ENCODE measurements at regions not wholly inside any gene's neighbourhood (a gene's known extent, or its start where the extent isn't known, plus 50 kb on each side); places are given as distances from the start of the nearest gene placed in this dataset.

DNA sequence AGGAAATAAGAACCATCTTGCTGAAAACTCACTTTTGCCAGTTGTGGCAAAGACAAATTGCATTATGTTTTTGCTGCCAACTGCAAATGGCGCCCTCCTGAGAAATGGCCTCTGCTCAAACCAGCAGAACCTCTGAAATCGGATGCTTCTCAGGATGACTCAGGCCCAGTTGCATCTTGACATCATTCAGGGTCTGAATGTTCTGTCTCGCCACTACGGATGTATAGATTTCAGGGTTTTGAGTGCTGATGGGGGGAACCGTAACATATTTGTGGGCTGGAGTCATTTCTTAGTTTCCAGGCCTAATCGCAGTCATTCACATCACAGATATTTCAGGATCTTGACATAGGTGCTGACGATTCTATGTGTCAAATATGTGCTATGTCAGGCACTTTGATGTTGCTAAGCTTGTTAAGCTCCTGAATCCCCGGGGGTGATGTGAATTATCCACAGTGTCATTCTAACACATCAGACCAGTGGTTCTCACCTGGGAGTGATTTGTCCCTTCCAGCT lies 207.1 kb downstream of the NFATC2 start:
- peak; percentile 99 for DNase-seq (ENCODE audit: low read depth)

DNA sequence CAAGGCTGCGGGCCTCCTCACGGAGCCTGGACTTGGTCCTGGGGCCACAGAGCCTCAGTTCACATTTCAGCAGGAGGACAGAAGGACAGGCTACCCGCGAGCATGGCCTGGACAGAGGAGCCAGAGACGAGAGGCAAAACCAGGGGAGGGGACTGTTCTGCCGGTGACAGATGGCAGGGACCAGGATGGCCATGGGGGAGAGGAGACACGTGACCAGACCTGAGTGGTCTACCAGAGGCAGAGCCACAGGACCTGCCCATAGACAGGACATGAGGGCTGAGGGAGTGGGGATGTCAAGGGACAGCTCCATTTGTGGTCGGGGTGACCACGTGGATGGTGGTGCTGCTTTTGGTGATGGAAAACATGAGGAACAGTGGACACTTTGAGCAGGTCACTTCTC lies 207.9 kb downstream of the NFATC2 start:
- DNase-seq (ENCODE audit: low read depth), result no peak

DNA sequence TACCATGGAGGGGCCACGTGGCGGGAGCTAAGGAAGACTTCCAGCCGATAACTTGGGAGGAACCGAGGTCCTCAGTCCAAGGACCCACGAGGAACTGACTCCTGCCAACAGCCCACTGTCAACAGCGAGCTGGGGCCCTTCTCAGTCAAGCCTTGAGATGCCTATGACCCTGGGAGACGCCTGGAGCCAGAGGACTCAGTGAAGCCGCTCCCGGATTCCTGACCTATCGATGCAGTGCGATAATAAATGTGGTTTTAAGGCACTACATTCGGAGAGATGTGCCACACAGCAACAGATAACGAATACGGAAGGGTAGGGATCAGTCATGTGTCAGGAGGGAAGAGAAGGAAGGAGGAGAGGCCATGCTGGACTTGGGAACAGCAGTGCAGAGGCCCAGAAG lies 208.5 kb downstream of the NFATC2 start:
- no peak for DNase-seq (ENCODE audit: low read depth)

DNA sequence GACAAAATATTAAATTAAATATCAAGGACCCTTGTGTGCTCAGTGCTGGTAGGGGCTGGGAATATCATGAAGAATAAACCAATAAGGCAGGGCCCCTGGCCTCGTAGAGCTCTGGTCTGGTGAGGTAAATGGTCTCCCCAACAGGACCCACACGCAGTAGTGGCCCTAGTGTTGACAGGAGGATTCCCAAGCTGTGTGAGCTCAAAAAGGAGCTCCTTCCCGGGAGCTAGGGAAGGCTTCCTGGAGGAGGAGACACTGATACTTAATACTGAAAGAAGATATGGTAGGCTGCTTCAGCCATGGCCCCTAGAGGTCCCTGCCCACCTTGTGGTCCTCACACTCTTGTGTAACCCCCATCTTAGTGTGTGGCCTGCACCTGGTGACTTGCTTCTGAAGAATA lies 209.1 kb downstream of the NFATC2 start:
- no peak for DNase-seq (ENCODE audit: low read depth)

DNA sequence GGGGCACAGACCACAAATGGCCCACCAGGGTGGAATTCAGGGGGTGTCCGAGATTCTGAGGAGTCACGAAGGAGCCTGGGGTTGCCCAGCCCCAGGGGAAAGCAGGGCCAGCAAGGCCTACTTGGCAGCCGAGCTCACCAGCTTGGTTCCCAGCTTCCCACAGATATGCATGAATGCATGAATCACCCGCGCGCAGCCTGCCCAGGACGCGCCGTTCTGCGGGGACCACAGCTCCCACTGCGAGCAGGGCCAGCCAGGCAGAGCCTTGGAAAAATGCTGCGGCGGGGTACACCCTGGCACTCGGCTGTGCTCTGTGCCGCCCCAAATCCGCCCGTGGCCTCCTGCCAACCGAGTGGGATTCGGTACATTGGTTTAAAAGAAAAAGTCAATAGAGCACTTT lies 211.0 kb downstream of the NFATC2 start:
- no peak for DNase-seq (ENCODE audit: low read depth)

DNA sequence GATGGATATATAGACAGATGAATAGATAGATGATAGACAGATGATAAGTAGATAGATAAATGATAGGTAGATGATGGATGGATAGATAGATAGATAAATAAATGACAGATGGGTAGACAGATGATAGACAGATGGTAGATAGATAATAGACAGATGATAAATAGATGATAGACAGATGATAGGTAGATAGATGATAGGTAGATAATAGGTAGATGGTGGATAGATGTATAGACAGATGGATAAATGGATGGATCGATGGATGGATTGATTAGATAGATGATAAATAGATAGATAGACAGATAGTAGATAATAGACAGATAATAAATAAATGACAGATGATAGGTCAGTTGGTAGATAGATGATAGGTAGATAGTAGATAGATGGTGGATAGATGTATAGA lies 212.7 kb downstream of the NFATC2 start:
- DNase-seq (ENCODE audit: low read depth), result no peak

DNA sequence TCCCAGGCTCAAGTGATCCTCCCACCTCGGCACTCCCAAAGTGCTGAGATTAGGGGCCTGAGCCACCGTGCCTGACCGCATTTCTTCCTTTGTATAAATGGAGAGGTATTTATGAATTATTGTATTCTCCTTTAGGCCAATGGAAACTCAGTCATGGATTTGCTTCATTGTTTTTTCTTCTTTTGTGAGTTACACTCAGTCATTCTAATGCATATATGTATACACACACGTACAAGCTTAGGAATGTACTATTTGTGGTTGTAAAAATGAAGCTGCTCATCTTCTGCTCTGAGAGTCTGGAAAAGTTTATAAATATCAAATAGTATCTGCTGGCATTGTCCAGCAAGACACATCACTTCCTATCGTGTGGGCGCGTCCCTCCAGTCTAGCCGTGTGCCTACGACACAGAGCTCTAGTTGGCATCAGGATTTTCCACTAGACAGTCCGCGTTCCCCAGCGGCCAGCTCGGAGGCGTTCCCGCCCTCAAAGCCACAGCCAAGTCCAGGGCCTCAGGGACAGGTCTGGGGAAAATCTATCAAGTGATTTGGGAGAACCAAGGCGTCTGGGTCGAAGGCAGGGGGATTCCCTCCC lies 215.2 kb downstream of the NFATC2 start:
- DNase-seq (ENCODE audit: low read depth), result peak; percentile 92

DNA sequence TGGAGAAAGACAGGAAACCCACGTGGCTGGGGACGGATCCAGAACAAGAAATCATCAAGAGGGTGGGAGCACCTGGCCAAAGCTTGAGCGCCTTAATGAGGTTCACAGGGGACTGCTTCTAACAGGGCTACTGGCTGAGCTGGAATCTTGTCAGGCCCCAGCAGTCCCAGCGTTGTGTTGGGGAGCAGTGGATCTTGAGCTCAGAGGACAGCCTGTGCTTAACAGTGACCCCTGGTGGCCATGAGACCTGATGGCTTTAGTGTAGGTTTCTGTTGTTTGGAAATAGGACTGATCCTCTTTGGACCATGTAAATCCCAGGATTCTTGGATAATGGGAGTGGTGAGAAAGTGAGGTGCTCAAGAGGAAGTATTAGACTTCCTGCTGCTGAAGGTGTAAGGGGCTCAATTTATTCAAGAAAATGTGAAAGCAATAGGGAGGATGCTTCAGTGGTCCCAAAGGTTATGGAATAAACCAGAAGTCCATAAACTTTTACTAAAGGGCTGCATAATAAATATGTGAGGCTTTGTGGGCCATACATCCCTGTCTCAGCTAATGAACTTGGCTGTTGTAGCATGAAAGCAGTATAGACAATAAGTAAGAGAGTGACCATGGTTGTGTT lies 216.2 kb downstream of the NFATC2 start:
- peak; percentile 75 for DNase-seq (ENCODE audit: low read depth)

DNA sequence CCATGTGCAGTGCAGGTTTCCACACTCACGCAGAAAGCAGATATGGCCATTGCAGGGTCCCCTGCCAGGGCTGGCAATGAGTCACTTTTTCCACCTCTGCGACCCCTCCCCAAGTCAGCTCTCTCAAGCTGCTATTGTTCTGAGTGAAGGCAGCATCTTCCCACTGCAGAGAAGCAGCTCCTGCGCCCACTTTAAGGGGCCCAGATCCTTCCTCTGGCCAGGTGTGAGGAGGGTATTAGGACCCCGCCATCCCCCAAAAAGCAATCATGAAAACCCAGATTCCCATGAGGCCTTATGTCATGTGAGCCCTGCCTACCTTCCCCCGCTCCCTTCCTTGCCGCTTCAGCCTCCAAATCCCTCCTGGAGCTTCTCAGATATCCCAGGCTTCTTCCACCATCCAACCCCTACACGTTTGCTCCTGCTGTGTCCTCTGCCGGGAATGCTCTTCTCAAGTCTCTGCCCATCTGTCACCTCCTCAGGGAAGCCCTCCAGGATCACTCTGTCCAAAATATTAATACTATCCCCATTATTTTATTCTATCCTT lies 220.3 kb downstream of the NFATC2 start:
- no peak for DNase-seq (ENCODE audit: low read depth)

DNA sequence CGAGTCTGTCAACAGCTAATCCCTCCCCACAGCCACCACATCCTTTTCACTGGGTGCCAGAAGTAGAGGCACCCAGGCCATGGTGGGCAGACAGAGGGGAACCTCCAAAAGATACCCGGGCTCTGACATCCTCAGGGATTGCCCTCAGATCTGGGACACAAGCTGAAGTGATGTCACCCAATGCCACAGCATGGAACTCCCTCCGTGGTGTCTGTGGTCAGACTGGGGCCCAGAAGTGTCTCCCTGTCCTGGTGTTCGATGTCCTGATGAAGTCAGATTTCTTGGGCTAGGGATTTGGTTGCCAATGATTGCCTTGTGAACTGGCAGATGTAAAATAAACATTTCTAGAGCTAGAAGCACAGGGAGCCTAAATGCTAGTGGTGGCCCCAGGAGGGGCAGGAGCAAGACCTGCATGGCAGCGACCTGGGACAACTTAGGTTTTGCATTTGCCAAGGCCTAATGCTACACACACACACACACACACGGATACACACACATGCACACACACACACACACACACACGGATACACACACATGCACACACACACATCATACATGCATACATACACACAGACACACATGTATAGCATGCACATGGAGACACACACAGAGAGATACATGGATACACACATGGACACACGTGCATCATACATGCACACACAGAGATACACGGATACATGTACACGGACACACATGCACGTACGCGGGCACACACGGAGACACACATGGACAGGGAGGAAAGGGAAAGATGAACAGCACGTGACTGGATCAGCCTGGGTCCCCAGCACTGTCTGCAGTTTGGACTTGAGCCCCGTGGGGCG lies 221.0 kb downstream of the NFATC2 start:
- DNase-seq (ENCODE audit: low read depth), result peak; percentile 29

DNA sequence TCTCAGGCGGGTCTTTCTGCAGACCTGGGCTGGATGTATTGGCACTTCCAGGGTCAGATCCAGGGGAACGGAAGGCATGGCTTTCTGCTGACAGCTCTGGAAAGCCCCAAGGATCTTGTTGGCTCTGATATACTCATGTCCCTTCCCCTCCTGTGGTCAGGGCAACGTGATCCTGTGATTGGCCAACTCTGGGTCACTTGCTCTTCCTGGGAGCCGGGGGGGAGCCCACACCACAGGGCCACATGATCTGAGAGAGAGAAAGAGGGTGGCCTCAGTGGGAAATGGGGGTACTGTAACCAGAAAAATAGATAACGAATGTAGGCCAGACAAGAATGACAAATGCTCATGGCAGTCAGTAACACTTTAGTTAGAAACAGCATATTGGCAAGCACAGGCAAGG lies 223.0 kb downstream of the NFATC2 start:
- no peak for DNase-seq (ENCODE audit: low read depth)

DNA sequence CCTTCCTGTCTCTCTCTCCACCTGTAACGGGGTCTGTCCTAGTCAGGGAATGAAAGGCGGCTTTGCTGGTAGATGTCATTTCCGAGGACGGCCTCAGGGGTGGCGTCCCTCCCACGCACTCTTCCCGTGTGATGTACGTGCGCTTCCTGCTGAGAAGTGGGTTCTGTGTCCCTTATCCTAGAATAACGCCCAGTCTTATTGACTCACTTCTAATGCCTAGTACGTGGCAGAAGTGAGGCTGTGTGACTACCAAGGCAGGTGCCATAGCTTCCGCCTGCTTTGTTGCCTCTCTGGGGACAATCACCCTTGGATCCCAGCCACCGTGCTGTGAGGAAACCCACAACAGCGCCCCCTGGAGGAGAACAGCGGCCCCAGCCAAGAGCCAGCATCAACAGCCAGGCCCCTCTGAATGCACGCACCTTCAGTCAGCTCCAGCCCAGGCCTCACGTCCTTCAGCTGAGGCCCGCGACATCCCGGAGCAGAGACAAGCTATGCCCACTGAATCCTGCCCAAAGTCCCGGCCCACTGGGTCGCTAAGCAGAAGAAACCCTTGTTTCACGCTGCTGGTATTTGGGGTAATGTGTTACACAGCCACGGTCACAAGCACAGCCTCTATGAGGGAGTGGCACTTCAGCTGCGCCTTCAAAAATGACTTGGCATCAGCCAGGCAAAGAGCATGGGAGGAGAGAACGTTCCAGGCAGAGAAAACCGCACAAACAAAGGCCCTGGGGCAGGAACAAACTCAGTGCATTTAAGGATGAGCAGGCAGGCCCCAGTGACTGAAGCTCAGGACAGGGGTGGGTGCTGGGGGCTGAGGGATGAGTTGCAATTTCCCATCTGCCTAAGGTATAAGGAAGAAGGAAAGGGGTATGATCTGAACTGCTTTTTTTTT lies 224.2 kb downstream of the NFATC2 start:
- DNase-seq (ENCODE audit: low read depth), result no peak

DNA sequence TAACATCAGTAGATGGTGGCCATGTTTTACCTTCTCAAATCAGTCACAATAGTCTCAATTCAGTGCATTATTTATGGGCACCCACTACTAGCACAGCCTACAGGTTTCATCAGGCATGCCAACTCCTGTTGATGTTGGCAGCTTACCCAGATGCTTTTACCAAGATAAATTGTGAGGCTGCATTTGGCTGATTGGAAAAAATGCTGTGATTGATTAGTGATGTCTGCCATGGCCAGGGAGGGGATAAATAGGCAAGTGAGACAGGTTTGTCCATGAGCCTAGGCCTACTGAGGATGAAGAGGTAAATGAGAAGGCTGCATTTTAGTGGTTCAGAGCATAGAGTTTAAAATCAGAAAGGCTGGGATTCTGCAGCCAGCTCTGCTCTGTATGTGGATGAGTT lies 227.1 kb downstream of the NFATC2 start:
- DNase-seq (ENCODE audit: low read depth), result no peak

DNA sequence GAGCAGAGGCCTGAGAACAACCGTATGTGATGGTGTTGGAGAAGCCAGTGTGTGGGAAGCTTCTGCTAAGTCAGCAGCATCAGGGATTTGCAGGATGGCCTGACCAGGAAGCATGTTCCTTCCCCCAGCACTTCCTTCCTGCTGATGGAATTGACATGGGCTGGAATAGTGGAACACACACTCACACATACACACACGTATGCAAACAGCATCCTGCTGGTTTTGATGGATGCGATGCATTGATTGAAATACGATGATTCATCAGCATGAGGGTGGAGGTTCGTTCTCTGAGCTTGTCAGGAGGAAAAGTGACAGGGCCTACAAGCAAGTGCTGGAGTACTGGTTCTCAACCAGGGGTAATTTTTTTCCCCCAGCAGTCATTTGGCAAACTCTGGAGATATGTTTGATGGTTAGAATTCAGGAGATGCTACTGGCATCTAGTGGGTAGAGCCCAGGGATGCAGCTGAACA lies 229.1 kb downstream of the NFATC2 start:
- peak; percentile 38 for DNase-seq (ENCODE audit: low read depth)

DNA sequence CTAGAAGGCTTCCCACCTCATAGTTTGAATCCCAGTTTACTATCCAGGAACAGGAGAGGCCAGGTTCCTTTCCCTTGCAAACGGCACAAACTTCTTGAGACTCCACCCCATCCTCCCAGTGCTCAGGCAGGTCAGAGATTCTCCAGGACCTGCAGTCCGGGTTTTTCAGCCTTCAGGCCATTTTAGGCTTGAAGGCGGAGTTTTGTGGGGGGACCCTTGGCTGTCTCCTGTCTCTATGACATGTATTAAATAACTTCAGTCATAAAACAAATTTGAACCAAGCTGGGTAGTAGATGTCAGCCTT lies 230.1 kb downstream of the NFATC2 start:
- no peak for DNase-seq (ENCODE audit: low read depth)

DNA sequence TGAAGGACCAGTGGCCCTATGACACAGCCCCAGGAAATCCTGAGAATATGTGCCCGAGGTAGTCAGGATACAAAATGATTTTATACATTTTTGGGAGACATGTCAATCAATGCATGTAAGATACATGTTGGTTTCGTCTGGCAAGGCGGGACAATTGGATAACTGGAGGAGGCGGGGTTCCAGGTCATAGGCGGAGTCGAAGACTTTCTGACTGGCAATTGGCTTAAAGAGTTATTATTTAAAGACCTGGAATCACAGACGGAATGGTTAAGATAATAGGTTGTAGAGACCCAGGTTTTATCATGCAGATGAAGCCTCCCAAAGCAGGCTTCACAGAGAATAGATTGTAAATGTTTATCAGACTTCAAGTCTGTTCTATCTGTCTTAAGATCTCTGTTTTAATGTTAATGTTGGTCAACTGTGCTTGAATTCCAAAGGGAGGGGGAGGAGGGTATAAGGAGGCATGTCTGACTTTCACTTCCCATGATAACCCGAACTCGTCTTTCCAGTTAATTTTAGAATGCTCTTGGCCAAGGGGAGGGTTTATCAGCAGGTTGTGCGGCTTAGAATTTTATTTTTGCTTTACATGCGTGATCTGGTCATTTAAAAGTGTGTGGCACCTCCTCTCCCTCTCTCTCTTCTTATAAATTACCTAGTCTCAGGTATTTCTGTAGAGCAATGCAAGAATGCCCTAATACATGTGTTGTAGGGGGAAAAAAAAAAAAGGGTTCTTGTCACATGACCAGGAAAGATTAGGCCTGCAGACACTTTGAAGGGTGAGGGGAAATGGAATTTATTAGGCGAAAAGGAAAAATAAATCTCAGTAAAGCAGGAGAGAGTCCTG lies 230.7 kb downstream of the NFATC2 start:
- DNase-seq (ENCODE audit: low read depth), result peak; percentile 78

DNA sequence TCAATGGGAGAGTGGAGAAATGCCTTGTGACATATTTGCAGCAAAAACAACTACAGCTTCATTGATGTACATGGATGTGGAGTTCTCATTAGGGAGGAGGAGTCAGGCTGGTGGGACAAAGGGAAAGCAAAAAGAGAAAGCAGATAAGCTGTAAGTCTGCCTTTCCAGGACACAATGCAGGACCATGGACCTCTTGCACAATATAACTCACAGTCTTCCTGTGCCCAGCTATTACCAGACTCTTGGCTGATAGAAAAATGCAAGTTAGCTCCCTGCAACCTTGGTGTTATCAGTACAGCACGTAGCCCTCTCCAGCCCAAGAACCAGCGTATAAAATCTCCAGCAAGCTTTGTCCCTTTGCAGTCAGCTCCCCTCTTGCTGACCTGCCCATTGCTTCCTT lies 232.3 kb downstream of the NFATC2 start:
- DNase-seq (ENCODE audit: low read depth), result peak; percentile 29

DNA sequence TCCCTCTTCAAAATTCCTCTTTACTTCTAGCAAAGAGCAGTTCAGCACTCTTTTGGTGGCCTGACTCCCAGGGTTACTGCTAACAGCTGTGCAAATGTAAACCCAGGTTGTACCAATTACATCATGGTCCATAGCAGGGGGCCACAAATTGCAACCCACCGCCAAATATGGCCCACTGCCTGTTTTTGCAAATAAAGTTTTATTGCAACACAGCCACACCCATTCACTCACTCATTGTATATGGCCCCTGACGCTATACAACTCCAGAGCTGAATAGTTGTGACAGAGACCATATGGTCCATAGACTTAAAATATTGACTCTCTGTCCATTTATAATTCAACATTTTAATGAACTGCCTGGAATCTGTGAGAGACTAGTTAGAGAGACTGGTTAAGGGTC lies 233.4 kb downstream of the NFATC2 start:
- no peak for DNase-seq (ENCODE audit: low read depth)

DNA sequence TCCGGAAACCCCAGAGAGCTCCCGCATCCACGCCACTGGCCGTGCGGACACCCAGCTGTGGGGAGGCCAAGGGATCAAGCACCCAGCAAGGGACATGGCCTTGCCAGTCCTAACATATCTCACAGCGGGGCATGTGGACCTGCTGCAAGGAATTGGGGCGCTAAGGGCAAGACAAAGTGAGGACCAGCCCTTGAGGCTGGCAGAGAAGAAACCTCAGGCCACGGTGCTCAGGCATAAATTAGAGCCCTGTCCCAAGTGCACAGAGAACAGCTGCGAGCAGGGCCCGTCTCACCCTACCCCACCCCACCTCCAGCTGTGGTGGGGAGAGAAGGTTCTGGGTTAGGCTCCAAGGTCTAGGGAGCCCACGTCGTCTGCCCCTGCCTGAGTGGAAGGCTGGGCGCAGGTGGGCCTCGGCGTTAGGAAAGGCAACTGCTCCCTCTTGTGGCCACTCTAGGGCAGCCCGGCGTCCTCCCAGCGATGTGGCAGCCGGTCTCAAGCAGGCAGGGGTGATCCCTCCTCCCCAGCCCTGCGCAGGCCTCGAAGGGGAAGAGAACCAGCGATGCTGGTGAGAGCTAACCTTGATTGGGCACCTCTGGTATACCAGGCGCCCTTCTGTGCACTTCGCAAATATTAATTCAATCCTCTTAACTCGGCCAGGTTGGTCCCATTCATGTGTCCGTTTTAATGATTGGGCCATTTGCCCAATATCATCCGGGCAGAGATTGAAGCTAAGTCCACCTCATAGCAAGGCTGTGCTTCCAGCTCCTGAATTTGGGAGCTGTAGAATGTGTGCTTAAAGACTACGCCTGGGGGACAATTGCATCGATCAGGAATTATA lies 235.8 kb downstream of the NFATC2 start:
- DNase-seq (ENCODE audit: low read depth), result peak; percentile 73

DNA sequence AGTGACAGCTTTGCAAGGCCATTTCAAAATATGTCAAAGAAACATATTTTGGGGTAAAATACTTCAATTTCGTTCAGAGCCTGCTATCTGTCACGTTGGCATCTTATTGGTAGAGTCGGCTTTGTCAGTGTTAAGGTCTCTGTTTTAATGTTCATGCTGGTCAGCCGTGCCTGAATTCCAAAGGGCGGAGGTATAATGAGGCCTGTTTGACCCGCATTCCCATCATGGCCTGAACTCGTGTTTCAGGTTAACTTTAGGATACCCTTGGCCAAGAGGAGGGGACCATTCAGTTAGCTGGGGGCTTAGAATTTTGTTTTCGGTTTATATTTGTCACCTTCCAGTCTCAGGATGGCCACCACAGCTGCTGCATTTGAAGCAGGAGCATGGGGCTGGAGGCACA lies 236.4 kb downstream of the NFATC2 start:
- DNase-seq (ENCODE audit: low read depth), result no peak
